CD4-positive, alpha-beta T cell treated with Interleukin-21 for 1 hour (primary cell): ENCODE measurements at regions not wholly inside any gene's neighbourhood (a gene's known extent, or its start where the extent isn't known, plus 50 kb on each side); places are given as distances from the start of the nearest gene placed in this dataset.

ENCODE experiments used
- DNase-seq: peaks from one replicate; pipeline ENCODE4 v3.0.0-alpha.2; 2020

DNA sequence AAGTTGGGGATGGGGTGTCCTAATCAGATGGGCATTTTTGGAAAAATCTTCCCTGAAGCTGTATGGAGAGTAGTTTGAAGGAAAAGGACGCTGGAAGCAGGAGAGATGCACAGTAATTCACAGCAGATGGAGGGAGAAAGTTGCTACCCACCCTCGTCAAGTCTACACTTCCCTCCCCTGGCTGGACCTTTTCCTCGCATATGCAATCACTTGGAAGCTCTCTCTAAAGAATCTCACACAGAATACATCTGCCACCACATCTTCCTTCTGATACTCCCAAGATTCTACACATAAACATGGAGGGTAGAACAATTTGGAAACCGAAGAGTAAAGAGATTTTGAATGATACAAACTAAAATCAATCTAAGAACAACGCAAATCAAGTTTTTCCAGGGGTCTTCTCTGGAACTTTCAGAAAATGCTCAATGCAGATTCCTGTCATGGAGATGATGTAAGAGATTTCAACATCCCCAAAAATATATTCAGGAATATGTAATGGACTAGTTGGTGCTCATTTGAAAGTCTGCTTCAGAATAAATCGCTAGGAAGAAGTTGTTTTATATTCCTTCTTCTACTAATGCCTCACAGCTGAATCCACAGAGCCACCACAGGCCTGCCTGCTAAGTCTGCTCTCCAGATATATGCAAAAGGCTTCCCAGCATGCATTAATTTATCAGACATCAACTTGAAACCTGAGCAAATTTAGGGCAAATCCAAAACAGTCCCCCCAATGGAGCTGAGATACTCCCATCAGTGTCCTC lies 291.5 kb downstream of the LRATD1 start:
- DNase-seq, result no peak

DNA sequence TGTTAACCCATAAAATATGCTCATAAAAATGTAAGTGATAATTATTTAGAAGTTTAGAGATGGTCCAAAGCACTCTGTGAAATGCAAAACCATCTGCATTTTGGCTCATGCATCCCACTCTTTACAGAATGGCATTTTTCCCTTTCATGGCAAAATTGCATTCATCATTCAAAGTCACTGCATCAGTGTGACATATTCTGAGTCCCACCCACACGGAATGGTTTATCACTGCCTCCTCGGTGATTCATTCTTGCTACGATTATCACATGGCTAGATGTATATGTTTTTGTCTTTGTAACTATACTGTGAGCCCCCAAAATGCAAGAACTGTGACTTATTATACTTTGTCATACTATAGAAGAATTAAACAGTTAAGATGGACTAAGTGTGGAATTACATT lies 293.0 kb downstream of the LRATD1 start:
- DNase-seq, result no peak

DNA sequence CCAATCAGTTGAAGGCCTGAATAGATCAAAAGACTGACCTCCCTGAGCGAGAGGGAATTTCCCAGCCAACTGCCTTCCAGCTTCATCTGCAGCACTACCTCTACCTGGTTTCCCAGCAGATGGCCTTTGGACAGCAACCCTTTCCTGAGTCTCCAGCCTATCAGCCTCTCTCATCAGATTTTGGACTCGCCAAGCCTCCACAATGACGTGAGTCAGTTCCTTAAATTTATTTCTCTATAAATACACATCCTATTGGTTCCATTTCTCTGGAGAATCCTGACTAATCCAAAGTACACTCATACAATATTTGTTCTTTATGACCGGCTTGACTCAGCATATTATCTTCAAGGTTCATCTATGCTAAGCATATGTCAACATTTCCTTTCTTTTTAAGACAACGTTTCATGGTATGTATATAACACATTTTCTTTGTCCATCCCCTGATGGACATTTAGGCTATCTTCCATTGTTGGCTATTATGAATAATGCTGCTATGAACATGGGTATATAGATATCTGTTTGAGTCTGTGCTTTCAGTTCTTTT lies 294.6 kb downstream of the LRATD1 start:
- DNase-seq, result no peak

DNA sequence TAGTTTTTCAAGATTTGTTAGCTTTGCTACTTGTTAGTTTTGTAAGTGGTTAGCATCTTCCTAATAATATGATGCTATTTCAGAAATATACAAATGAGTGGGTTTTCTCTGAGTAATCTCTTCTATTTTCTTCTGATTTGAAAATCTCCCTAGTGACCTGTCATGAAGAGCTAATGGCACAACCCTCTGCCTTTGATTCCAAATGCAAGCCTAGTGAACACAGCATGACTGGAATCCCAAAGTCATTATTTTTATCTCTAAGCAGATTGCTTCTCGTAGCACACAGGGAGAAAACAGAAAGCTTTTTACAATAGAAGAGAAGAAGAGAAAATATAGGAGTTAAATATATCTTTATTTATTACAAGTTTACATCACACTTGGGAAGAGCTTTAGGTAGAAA lies 295.5 kb downstream of the LRATD1 start:
- no peak for DNase-seq

DNA sequence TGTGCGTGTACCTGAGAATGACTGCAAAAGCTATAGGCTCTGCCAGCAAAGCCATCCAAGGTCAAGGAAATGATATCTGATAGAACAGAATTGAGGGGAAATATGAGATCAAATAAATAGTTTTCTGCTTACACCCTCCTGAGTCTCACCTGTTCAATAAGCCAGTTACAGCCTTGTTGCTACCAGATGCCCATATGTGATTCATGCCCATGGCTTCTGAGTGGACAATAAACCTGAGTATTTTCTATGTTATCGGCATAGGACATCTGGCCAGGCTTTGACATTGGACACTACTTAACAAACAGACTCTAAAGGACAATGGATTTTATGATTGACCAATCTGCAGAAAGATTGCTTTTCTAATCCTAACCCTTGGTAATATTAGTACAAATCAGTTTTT lies 297.9 kb downstream of the LRATD1 start:
- DNase-seq, result no peak

DNA sequence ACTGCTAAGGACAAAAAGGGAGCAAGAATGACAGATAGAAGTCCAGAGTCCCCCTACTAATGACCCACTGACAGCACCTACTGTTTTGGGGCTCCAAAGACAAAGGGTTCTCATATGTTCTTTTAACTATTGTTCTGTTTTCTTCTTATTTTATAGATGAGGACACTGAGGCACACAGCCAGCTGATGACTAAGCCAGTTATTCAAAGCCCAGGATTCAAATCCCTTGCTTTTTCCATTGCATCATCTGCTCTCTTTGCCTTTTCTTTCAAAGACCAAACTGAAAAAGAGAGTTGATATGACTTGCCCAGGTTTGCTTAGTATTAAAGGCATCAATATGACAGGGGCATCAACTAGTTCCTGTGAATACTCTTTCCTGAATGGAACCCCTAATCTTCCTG lies 299.8 kb downstream of the LRATD1 start:
- DNase-seq, result no peak

DNA sequence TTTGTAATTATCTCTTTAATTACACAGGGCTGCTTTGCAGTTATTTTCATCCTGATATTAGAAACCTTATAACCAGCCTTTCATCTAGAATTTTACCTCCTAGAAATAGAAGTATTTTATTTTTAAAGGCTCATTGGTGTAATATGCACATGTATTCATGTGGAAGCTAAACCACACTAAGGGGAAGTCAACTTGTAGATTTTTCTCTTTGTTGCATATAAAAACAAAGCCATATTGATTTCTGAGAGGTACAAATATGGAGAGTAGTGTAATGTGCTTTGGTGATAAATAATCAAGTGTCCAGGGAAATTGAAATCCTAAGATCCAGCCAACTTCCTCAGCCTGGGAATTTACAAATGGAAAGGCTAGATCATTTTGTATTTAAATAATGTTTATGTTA lies 301.2 kb downstream of the LRATD1 start:
- DNase-seq, result no peak

DNA sequence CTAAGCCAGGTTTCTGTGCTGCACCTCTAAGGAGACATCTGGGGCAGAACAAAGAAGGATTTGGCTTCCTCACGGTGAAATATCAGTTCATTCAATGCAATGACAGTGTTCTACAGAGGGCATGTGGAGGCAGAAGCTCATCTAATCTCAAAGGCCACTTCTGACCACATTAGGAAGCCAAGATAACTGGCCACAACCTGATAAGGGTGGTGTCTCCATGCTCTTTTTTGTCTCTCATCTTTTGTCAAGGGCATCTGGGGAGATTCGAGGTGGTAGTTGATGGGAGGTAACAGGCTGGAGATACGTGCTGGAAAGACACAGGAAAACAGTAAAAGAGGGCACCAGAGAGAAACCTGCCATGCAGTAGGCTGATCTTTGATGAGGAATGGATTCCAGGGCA lies 303.9 kb downstream of the LRATD1 start:
- DNase-seq, result no peak

DNA sequence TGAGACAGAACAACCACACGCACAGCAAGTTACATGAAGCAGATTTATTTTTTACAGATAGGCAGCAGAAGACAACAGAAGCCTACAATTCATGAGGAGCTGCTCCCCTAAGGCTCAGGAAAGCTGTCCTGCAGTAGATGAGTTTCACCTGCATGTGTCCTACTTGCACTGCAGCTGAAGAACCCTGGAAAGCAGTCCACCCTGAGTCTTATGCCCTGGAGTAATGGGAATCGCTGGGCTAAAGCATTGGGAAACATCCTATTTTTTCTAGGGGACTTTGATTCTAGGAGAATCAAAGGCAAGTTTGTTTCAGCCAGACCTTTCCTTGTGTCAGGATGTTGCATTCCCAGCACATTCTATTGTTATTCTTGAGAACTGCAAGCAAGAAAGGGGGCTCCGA lies 304.8 kb downstream of the LRATD1 start:
- DNase-seq, result no peak

DNA sequence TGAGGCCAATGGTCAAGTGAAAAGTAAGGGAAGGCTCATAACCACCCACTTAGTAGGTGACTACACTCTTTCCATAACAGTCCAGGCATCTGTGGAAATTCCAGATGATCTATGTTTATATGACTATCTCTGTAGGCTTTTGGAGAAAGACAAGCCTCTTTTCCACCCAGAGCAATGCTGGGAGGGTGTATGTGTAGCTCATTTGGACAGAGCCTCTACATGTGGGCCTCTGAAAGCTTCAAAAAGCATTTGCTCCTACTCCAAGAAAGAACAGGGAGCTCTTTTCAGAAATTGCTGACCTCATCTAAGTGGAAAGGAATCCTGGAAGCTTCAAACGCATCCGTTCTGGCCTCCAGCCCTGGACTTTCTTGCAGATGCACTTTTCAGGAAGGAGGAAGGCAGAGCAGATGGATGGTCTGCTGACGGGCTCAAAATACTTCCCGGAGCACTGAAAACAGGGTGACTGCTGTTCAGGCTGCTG lies 308.7 kb downstream of the LRATD1 start:
- no peak for DNase-seq

DNA sequence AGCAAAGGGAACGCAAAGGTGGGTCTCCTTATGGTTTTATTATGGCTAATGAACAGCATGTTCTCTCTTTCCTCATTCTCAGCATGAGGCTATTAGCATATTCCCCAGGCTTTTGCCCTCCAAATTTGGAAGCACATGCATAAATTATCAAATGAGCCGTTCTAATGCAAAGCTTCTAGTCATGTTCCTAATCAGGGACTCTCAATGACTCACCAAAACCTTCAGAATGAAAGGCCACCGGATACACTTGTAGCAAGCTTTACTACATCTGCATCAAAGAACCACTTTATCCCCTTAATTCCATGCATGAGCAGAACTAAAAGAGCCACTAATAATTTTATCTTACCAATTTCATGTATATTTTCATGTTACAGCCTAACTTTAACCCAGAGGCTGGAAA lies 310.5 kb downstream of the LRATD1 start:
- no peak for DNase-seq

DNA sequence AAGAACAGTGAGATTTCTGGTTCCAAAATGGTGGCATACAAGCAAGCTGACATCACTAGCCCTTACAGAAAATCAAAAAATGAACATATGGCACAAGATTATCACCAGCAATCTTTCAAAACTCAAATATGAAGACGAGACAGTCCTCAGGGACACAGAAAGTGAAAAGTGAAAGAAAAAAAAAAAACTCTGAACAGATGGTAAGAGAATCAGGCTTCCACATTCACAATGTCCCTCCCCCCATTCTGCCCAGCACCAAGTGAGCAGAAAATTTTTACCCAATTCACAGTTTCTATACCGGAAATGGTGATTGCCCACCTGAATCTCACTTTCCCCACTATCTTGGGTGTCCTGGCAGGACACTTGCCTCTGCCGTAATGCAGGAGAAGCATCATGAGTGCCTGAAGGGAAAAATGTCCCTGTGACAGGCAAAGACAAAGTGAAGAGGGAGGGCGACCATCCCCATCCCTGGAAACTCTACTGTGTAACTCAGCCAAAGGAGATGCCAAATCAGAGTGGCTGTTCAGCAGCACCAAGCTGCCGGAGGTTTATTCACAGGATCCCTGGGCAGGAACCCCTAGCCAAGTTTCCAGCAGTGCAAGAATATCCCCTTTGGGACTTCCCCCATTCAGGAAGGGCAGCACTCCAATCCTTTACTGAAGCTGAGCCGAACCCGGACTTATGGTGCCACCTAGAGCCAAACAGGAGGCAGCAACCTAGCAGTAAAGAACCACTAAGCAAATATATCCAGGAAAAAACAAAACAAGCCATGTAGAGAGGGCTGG lies 312.2 kb downstream of the LRATD1 start:
- no peak for DNase-seq

DNA sequence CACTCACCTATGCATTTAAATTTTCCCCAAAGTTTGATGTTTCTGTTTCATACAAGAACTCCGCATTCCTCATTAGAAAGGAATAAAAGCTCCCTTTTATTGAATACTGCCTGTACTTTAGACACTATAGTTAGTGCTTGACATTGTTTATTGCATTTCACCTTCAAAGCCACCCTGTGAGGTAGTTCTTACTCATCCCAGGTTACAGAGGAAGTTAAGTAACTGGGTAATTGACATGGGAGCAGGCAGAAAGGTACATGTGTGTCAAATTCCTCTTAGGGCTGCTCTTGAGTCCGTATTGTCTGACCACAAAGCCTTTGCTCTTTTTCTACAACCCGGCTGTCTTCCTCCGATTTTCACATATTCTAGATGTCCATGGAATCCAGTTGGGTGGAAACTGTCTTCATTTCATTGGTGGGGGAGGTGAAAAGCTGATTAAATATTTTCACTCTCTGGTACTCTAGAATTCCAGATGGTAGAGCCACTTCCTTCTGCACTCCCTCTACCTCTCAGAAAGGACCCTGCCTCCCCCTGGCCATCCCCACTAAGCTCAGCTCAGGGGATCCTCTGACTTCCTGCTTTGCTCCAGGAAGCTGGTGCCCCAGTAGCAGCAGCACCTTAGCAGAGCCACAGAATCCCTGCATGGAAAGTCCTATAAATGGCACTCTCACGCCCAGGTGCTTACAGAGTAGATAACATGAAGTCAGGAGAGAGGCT lies 319.2 kb downstream of the LRATD1 start:
- DNase-seq, result no peak

DNA sequence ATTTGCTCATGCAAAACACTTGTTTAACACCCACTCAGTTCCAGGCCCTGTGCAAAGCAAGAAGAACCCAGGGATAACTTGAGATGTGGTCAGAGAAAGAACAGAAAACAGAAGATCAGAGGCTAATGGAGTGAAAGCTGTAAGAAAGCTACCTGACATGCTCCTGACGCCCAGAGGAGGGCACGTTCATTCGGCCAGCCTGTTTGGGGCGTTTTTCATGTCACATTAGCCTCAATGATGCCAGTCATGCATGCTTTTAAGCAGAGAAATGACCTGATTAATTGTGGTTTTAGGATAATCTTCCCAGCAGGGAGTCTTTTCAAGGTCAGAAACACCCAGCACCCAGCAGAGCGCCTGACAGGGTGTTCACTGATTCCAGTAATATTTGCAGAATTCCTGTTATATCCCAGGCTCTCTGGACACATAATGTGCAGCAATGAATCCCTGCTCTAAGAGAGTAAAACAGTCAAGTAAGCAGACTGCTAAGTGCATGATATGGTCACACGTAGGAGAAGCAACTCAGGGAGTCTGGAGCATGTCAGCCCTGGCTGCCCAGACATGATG lies 320.0 kb downstream of the LRATD1 start:
- no peak for DNase-seq

DNA sequence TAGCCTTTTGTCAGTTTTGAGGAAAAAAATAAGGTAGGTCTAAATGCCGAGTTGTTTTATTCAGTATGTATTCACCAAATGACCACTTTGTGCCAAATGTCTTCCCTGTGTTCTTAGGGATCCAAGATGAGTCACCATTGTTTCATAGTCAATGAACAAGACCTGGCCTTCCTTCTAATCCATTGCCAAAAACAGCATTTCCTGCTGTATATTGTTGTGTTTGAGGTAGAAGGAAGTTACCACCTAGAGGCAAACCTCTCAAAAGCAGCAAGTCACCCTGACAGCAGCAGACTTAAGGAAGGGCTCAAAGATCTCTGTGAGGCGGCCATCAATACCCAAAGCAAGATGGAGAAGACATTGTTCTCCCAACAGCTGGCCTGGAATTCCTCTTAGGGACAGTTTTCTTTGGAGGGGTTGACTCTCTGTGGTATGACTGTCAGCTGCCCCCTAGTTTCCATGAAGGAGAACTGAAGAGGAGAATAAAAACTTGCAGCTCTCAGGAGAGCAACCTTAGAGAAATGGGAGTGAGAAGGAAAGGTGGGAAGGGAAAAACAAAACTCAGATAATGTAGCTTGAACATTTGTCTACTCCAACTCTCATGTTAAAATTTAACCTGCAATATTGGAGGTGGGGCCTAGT lies 328.3 kb downstream of the LRATD1 start:
- DNase-seq, result no peak

DNA sequence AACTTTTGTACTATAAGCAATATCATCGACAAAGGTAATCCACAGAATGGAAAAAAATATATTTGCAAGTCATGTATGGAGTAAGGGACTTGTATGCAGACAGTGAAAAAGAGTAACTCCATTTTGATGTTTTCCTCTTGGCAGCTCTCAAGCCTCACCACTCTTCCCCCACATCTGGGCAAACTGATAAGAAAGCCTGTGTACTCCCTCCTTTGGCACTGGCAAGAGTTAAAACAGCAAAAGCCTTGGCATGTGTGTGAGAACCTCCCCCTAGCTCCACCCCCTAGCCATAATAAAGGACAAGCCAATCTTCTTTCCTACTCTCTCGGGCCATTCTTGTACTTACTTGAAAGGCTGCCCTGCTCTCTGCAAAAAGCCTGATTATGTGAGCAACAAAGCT lies 335.2 kb downstream of the LRATD1 start:
- no peak for DNase-seq

DNA sequence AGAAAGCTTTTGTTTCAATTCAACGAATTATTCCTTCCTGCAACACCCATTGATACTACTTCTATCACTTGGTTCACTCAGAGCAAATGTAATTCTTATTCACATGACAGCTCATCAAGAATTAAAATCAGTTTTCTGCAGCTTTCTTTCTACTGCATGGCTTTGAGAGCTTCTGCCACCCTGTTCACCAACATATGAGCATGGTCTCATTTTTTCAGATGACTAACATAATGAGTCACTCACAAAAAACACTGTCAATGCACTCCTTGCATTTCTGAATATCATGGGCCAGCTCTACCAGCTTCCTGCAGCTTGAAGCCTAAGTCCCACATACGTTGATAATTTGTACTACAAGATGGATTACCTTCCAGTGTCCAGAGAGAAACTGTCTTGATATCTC lies 342.9 kb downstream of the LRATD1 start:
- DNase-seq, result no peak

DNA sequence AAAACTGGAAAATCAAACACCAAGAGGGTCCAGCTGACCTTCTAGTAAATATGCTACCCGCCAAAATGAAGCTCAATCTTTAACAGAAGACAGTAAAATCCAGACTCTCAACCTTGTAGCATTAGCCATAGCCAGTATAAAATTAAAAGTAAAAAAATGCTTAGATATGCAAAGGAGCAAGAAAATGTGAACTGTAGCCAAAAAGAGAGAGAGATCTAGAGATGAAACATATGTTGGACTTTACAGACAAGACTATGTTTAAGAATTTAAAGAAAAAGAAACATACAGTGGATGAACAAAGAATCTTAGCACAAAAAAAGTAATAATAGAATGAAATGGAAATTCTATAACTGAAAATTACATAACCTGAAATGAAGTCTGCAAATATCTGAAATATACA lies 344.5 kb downstream of the LRATD1 start:
- DNase-seq, result no peak

DNA sequence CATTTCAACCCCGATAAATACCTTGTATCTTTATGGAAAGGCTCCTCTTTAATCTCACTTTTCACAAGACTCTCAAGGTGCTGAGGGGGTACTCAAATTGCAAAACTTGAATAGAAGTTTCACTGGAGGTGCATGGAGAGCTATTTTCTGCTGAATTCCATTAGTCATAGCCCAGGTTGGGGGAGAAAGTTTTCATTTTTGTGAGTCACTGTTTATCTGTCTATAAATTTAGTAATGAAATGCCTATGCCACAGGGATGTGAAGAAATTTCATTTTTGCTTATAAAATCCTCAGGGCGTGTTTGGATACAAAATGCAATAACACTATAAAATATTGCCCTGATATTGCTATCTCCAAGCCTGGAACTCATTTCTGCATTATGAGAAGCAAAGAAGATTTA lies 346.3 kb downstream of the LRATD1 start:
- DNase-seq, result no peak

DNA sequence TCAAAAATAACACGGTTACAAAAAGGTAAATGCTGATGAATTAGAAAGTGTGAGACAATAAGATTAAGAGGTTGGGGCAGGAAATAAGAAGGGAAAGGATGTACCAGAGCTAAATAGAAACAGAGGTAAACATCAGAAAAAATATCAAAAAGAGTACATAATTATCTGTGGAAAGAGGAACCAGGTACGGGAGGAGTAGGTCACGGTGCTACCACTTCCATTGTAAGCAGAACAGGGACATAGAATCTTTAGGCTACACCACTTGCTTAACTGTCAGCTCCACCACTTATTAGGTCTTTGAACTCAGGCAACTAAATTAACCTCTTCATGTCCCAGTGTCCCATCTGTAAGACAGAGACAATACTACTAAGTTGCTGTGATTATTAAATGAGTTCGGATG lies 350.3 kb downstream of the LRATD1 start:
- DNase-seq, result no peak

DNA sequence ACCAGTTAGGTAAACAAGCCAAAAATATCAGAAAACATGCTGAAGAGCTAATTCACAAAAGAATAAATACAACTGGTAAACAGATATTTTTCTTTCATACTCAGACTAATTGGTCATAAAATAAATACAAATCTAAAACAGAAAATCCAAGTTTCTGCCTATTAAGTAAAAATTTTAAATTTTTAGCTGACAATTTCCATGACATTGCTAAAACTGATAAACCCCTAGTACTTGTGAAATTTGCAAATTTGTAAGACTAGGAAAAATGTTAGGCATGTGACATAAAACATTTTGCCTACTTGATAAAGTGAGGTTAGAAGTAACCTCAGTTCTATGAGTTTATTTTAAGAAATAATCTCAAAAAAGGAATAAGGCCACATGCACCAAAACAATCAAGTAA lies 356.1 kb downstream of the LRATD1 start:
- DNase-seq, result no peak

DNA sequence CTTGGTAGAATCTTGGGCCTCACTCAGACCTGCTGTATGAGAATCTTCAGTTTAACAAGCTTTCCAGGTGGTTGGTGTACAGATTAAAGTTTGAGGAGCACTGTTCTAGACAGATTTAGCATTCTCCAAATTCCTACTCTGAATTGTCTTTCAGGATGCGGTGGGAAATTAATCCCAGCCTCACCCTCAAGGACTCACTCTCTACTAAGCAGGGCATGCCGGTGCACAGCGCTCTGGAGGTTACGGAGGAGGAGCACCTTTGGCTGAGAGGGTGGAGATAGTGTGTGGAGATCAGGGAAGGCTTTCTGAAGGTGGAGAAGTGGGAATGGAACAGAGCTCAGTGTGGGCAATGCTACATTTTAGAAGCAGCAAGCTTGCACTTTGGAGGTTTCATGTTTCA lies 359.2 kb downstream of the LRATD1 start:
- no peak for DNase-seq

DNA sequence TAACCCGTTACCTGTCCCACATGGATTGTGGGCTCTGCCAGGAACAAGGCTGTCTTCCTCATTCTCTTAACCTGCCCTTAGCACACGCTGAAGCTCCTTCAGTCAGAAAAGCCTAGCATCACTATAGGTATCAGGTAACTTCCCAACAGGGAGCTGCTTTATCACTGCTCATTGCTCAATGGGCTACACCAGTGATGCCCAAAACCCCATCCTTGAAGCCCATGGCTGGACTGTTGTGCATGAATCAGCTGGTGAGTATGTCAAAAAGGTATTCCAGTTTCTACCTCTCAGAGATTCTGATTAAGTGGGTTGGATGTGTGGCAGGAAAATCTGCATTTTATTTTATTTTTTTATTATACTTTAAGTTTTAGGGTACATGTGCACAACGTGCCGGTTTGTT lies 362.2 kb downstream of the LRATD1 start:
- DNase-seq, result no peak
